NCI-H1930 (cell line): ENCODE measurements at regions not wholly inside any gene's neighbourhood (a gene's known extent, or its start where the extent isn't known, plus 50 kb on each side); places are given as distances from the start of the nearest gene placed in this dataset.
"Not testable (repeated sequence)": the region's sequence is repeated elsewhere in the genome, so short reads cannot be mapped to it uniquely, and the experiment has no call there.

ENCODE experiments used
- DNase-seq, 2 experiments: peaks; one replicate each; lab custom pipeline; 2025; lab: John Stamatoyannopoulos, UW

DNA sequence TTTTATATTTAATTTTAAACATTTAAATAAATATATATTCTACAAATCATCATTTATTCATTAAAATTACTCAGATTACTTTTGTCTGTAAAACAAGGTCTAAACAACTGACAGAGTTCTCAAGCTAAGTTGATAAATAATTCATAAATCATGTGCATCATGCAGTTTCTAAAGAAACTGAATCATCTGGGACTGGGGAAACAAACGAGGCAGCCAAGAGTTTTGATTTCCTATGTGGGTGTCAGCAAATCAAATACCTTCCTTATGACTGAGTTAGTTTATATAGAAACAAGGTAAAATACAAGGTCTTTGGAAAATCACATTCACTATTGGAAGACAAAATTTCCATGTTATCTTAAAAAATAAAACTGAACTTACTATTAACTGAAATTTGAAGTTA is 149.9 kb upstream of the BEND6 start:
- no peak for DNase-seq

DNA sequence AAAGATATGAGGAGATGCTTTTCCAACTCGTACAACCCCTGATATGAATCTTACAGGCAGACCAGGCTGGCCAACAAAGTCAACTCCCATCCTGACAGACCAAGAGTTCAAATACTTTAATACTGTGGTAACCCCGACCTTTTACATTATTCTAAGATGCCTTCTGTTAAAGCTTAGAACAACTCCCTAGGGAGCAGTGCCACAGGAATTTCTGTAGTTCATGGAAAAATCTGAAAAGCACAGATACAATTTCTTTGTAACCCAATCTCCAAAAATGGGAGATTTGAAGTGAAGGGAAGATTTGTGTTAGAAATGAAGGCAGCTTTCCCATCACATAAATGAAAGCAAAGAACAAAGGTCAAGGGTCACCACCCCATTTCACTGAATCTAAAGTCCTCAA is 151.3 kb upstream of the BEND6 start:
- DNase-seq: no peak

DNA sequence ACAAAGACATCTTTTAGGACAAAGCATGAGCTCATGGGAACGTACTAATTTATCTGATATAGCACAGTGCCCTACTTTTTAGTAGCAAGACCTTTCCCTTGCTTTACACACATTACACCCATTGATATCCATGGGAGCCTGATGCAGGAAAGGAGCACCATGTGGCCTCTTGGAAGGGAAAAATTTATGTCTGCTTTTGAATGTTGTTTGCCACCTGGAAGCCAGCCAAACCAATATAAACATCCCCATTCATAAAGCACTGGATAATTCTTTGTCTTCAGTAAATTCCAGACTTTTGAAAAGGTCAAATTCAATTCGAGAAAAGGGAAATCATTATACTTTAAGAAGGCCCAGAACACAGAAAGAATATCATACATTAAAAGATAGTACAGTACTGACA is 152.3 kb upstream of the BEND6 start:
- peak; percentile 86 to 90 for DNase-seq

- DNase-seq: no peak
These were observed 154.9 kb upstream of the BEND6 start for GRCh38 chr6:56799989-56800388.

DNA sequence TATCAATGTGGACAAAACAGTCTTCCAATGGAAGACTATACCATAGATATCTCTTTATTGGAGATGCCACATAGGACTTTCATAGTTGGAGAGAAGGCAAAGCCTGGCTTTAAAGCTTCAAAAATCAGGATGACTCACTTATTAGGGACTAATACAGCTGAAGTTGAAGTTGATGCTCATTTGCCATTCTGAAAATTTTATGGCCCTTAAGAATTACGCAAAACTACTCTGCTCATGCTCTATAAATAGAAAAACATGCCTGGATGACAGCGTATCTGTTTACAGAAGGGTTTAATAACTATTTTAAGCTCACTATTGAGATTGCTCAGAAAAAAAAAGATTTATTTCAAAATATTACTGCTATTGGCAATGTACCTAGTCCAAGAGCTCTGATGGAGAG is 155.5 kb upstream of the DST start:
- no peak for DNase-seq

GRCh38 chr6:56796196-56796532 is 153.5 kb upstream of the DST start:
- no peak for DNase-seq

DNA sequence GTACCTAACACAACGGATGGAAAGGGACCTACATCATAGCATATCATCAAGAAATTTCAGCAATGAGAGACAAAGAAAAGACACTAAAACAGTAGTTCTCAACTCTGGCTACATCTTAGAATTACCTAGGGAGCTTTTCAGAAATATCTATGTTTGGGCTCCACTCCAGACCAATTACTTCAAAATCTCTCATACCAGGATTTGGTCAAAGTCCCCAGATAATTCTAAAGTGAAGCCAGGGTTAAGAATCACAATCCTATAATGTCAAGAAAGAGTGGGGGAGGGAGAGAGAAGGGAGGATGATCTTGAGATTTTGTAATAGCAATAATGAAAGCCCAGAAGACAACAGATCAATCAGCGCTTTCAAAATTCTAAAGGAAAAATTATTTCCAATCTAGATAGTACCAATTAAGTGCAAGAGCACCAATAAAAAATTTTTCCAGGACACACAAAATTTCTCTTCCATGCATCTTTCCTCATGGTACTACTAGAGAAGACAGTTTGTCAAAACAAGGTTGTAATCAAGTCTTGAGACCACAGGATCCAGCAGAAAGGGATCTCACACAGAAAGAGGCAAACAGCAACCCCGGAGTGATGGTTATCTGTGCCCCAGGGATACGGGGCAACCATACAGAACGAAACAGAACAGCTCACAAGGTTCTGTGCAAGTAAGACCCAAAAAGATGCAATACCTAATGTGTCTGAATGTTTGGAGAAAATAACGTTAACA is 152.9 kb upstream of the DST start:
- DNase-seq: no peak

DNA sequence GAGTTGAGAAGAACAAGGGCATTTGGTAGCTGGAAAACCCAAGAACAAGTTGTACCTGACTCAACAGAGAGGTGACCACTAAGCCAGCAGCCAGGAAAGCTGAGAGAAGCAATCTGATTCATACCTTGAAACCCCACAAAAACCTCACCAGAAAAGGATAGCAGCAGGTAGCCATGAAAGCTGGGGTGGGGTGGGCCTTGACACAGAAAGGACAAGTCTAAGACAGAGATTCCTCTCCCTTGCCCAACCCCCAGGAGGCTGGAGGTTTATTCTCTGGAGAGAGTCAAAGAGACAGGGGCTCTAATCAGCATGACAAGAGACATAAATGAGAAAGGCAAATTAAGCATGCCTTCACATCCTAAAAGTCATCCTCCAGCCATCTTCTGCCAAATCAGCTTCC is 151.7 kb upstream of the DST start:
- no peak for DNase-seq

DNA sequence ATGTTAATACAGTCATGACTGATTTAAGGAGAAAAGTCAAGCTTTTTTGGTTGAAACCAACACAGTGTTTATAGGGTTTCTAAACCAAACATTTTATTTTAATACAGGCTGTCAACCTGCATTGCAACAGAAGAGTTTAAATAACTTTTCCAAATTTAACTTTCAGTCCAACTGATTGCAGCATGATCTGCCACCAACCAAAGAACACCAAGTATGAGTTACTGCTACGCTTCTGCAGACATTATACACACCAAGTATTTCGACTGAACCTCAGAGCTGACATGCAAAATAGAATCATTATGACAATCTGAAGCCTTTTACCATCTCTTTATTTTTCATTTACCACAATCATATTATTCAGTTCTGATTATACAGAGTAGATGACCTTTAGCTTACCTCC is 151.2 kb upstream of the DST start:
- DNase-seq: no peak

DNA sequence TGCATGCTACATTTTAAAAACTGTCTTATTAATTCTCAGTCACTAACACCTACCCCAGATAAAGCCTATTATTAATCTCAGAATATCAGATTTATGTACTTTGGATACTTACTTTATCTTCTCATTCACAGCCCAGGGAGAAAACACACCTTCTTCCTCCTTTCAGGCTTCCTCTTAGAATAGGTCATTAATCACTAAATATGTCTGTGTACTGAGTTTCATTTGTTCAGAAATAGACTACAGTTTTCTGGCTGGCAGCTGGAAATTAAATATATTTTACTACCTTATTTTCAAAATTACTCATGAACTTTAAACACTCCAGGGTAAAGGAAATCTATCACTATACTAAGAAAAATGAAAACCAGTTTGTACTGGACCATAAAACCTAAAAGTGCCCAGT is 147.7 kb upstream of the DST start:
- no peak for DNase-seq

- no peak for DNase-seq
These were observed 147.2 kb upstream of the DST start for GRCh38 chr6:56789879-56790278.

DNA sequence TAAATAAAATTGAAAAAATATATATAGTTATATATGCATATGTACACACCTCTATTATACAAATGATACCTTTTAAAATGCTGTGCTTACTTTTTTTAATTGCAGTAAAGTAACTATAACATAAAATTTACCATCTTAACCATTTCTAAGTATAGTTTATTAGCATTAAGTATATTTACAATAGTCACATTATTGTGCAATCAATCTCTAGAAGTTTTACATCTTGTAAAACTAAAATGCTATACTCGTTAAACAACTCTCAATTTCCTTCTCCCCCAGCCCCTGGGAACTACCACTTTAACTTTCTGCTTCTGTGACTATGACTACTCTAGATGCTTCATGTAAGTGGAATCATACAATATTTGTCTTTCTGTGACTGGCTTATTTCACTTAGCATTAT is 146.7 kb upstream of the DST start:
- DNase-seq: no peak

- DNase-seq: no peak
These were observed 144.5 kb upstream of the DST start for GRCh38 chr6:56787209-56787608.

- DNase-seq: no peak
These were observed 143.6 kb upstream of the DST start for GRCh38 chr6:56786256-56786655.

- not testable (repeated sequence) for DNase-seq
These were observed 142.8 kb upstream of the DST start for GRCh38 chr6:56785536-56785935.

DNA sequence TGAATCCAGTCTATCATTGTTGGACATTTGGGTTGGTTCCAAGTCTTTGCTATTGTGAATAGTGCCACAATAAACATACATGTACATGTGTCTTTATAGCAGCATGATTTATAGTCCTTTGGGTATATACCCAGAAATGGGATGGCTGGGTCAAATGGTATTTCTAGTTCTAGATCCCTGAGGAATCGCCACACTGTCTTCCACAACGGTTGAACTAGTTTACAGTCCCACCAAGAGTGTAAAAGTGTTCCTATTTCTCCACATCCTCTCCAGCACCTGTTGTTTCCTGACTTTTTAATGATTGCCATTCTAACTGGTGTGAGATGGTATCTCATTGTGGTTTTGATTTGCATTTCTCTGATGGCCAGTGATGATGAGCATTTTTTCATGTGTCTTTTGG is 137.4 kb upstream of the DST start:
- not testable (repeated sequence) for DNase-seq

GRCh38 chr6:56778503-56778902 is 135.8 kb upstream of the DST start:
- not testable (repeated sequence) for DNase-seq

- DNase-seq: no peak
These were observed 132.9 kb upstream of the DST start for GRCh38 chr6:56775498-56776166.

DNA sequence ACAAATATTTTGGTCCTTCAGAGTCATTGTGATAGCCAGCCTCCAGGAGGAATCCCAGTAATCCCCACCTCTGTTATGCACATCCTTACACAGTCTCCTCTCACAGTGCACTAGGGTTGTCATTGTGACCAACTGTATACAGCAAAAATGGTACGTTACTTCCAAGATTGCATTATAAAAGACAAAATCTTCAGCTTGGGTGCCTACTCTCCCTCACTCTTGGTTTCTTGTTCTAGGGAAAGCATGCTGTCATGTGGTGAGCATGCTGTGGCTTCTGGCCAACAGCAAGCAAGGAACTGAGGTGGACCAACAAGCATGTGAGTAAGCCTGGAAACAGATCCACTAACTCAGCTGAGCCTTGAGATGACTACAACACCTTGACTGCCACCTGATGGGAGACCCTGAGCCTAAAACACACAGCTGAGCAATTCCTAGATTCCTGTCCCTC is 130.1 kb upstream of the DST start:
- DNase-seq: no peak

- DNase-seq: no peak
These were observed 129.4 kb upstream of the DST start for GRCh38 chr6:56771929-56772607.

- DNase-seq: no peak
These were observed 128.5 kb upstream of the DST start for GRCh38 chr6:56771189-56771588.

DNA sequence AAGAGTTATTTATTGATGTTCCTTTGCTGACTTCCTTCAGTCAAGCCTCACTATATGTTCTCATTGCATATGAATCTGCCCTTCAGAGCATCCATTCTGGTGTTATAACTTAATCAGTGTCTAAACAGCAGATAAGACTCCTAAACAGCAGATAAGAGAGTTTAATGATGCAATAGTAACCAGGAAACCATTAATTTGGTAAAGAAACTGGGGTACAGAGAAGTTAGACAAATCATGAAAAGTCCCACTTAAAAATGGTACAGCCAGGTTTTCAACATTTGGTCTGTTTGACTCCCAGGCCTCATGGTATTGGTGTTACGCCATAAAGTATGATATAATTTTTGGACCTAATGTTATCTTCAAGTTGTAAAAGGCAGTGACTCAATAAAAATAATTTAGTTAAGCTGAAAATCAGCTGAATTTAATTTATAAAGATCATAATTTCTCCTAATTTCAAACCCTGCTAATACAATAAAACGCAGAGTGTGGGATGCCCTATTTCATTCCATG is 127.4 kb upstream of the DST start:
- no peak for DNase-seq

- no peak for DNase-seq
These were observed 125.3 kb upstream of the DST start for GRCh38 chr6:56767892-56768531.
